Nephron (organoid): ENCODE measurements at regions not wholly inside any gene's neighbourhood (a gene's known extent, or its start where the extent isn't known, plus 50 kb on each side); places are given as distances from the start of the nearest gene placed in this dataset.

ENCODE experiments used
- H3K27ac Mint-ChIP-seq, 3 experiments: 2 replicates each; pipeline ENCODE4 v1.8.0; 2020; ENCODE audit warnings: mixed read lengths in 3 of 3, mild to moderate bottlenecking in 2 of 3, moderate library complexity in 1 of 3
- H3K27me3 Mint-ChIP-seq: 2 replicates; pipeline ENCODE4 v1.8.0; 2021; ENCODE audit warnings: low read depth, mild to moderate bottlenecking, moderate library complexity, mixed read lengths
- H3K36me3 Mint-ChIP-seq: 2 replicates; pipeline ENCODE4 v1.8.0; 2020; ENCODE audit warnings: low read depth, mixed read lengths
- H3K4me1 Mint-ChIP-seq: 2 replicates; pipeline ENCODE4 v1.8.0; 2020; ENCODE audit warnings: mixed read lengths
- H3K4me3 Mint-ChIP-seq, 3 experiments: 2 replicates each; pipeline ENCODE4 v1.8.0; 2020; ENCODE audit warnings: mild to moderate bottlenecking in 3 of 3, mixed read lengths in 3 of 3, moderate library complexity in 2 of 3
- H3K9me3 Mint-ChIP-seq: 2 replicates; pipeline ENCODE4 v1.8.0; 2020; ENCODE audit warnings: mixed read lengths
- CTCF ChIP-seq, 3 experiments: fragments of 200-600 bp; sonication (generic); IDR thresholded peaks; one replicate each; pipeline ENCODE4 v1.5.0; 2021; ENCODE audit warnings: antibody characterized with exemption in 3 of 3; ENCODE audit not compliant: unreplicated experiment in 3 of 3

- Mint-ChIP-seq H3K4me3 (no peak overlapping the region), H3K27me3 (peaks cover 3% of the 10 kb centered on the region), H3K27ac (no peak overlapping the region), H3K4me1 (peaks cover 12% of the 10 kb centered on the region), H3K36me3 (peaks cover 23% of the 10 kb centered on the region), H3K9me3 (no peaks in the 10 kb centered on the region)
- no peak for TF ChIP-seq CTCF (IDR thresholded peaks at IDR 0.05; ENCODE audit: unreplicated experiment in 3 of 3)
Observed at GRCh38 chrX:10086676-10087075, 70.1 kb upstream of the CLCN4 start.

- Mint-ChIP-seq H3K4me1 (peaks cover 12% of the 10 kb centered on the region), H3K27me3 (peaks cover 3% of the 10 kb centered on the region), H3K4me3 (no peak overlapping the region), H3K27ac (no peak overlapping the region), H3K36me3 (peaks cover 25% of the 10 kb centered on the region), H3K9me3 (no peaks in the 10 kb centered on the region)
- no peak for TF ChIP-seq CTCF (IDR thresholded peaks at IDR 0.05; ENCODE audit: unreplicated experiment in 3 of 3)
Observed at GRCh38 chrX:10087391-10087790, 69.4 kb upstream of the CLCN4 start.

GRCh38 chrX:10089378-10089795, 67.4 kb upstream of the CLCN4 start:
- H3K27me3 Mint-ChIP-seq, result peaks cover 3% of the 10 kb centered on the region
- H3K4me1 Mint-ChIP-seq, result no peaks in the 10 kb centered on the region
- no peaks in the 10 kb centered on the region for H3K9me3 Mint-ChIP-seq
- no peak overlapping the region for H3K4me3 Mint-ChIP-seq
- H3K27ac Mint-ChIP-seq, result no peak overlapping the region
- no peak for TF ChIP-seq CTCF (IDR thresholded peaks at IDR 0.05; ENCODE audit: unreplicated experiment in 3 of 3)
- H3K36me3 Mint-ChIP-seq, result peaks cover 30% of the 10 kb centered on the region

GRCh38 chrX:10090319-10090718, 66.5 kb upstream of the CLCN4 start:
- Mint-ChIP-seq H3K4me1 (no peaks in the 10 kb centered on the region), H3K27me3 (peaks cover 3% of the 10 kb centered on the region), H3K4me3 (no peak overlapping the region), H3K36me3 (peaks cover 34% of the 10 kb centered on the region), H3K9me3 (no peaks in the 10 kb centered on the region), H3K27ac (no peak overlapping the region)
- no peak for TF ChIP-seq CTCF (IDR thresholded peaks at IDR 0.05; ENCODE audit: unreplicated experiment in 3 of 3)

GRCh38 chrX:10095246-10095645, 61.5 kb upstream of the CLCN4 start:
- TF ChIP-seq CTCF (IDR thresholded peaks at IDR 0.05; ENCODE audit: unreplicated experiment in 3 of 3), result no peak
- no peak overlapping the region for H3K4me3 Mint-ChIP-seq
- no peaks in the 10 kb centered on the region for H3K9me3 Mint-ChIP-seq
- no peak overlapping the region for H3K27ac Mint-ChIP-seq
- H3K36me3 Mint-ChIP-seq, result peaks cover 59% of the 10 kb centered on the region
- no peaks in the 10 kb centered on the region for H3K27me3 Mint-ChIP-seq
- no peaks in the 10 kb centered on the region for H3K4me1 Mint-ChIP-seq

- no peak overlapping the region for H3K4me3 Mint-ChIP-seq
- peaks cover 3% of the 10 kb centered on the region for H3K9me3 Mint-ChIP-seq
- no peak overlapping the region for H3K27ac Mint-ChIP-seq
- TF ChIP-seq CTCF (IDR thresholded peaks at IDR 0.05; ENCODE audit: unreplicated experiment in 3 of 3), result no peak
- H3K27me3 Mint-ChIP-seq, result no peaks in the 10 kb centered on the region
- H3K4me1 Mint-ChIP-seq, result no peaks in the 10 kb centered on the region
- peaks cover 58% of the 10 kb centered on the region for H3K36me3 Mint-ChIP-seq
Observed at GRCh38 chrX:10095698-10096432, 60.9 kb upstream of the CLCN4 start.
